ENCODE measurements at regions not wholly inside any gene's neighbourhood (a gene's known extent, or its start where the extent isn't known, plus 50 kb on each side); places are given as distances from the start of the nearest gene placed in this dataset.
A peak's percentile ranks its signal among the peaks of the same experiment; 100 is the strongest.

- Mint-ChIP-seq H3K4me1 (no peaks in the 10 kb centered on the region), H3K4me3 (no peak overlapping the region), H3K36me3 (no peaks in the 10 kb centered on the region), H3K27ac (no peak overlapping the region), H3K9me3 (peaks cover 0 to 13% (median 7%) of the 10 kb centered on the region in 11 donors), H3K27me3 (peaks cover 0 to 5% (median 0%) of the 10 kb centered on the region in 5 donors)
- intact Hi-C loops (cut with micrococcal nuclease) = no loop called here
- no peaks in the 10 kb centered on the region for H3K9me3 ChIP-seq (ENCODE audit: control insufficient read depth in 2 of 3, low read length in 3 of 3)
- ChIA-PET POLR2A (no interaction called here), CTCF (no interaction called here)
- H3K27me3 ChIP-seq (ENCODE audit: control insufficient read depth in 2 of 2, insufficient read depth in 2 of 2, low read length in 2 of 2) = no peaks in the 10 kb centered on the region
- no peak overlapping the region for H3K4me3 ChIP-seq (ENCODE audit: low read length)
- no peak for ATAC-seq
- no peak for DNase-seq
- H3K27ac ChIP-seq (ENCODE audit: low read depth, low read length) = no peak overlapping the region
- no peaks in the 10 kb centered on the region for H3K36me3 ChIP-seq (ENCODE audit: control insufficient read depth in 2 of 3, insufficient read depth in 3 of 3, low read length in 3 of 3)
- no peaks in the 10 kb centered on the region for H3K4me1 ChIP-seq (ENCODE audit: control insufficient read depth in 2 of 2, insufficient read depth in 2 of 2, low read length in 2 of 2)
These were observed 217.4 kb upstream of the SLC35B3 start for GRCh38 chr6:8652710-8653109.

- H3K27me3 ChIP-seq (ENCODE audit: control insufficient read depth in 2 of 2, insufficient read depth in 2 of 2, low read length in 2 of 2) = no peaks in the 10 kb centered on the region
- Mint-ChIP-seq H3K36me3 (no peaks in the 10 kb centered on the region), H3K27me3 (peaks cover 0 to 4% (median 0%) of the 10 kb centered on the region in 5 donors), H3K27ac (no peak overlapping the region), H3K4me1 (no peaks in the 10 kb centered on the region), H3K9me3 (peaks cover 0 to 13% (median 7%) of the 10 kb centered on the region in 11 donors), H3K4me3 (no peak overlapping the region)
- H3K9me3 ChIP-seq (ENCODE audit: control insufficient read depth in 2 of 3, low read length in 3 of 3) = no peaks in the 10 kb centered on the region
- ATAC-seq (no peak), DNase-seq (no peak)
- no peaks in the 10 kb centered on the region for H3K36me3 ChIP-seq (ENCODE audit: control insufficient read depth in 2 of 3, insufficient read depth in 3 of 3, low read length in 3 of 3)
- POLR2A ChIA-PET = no interaction called here
- CTCF ChIA-PET = no interaction called here
- H3K27ac ChIP-seq (ENCODE audit: low read depth, low read length) = no peak overlapping the region
- no peaks in the 10 kb centered on the region for H3K4me1 ChIP-seq (ENCODE audit: control insufficient read depth in 2 of 2, insufficient read depth in 2 of 2, low read length in 2 of 2)
- no peak overlapping the region for H3K4me3 ChIP-seq (ENCODE audit: low read length)
- intact Hi-C loops (cut with micrococcal nuclease) = no loop called here
These were observed 216.7 kb upstream of the SLC35B3 start for GRCh38 chr6:8651998-8652397.

- no peak for ATAC-seq
- ChIA-PET POLR2A (no interaction called here), CTCF (no interaction called here)
- Mint-ChIP-seq H3K27ac (no peak overlapping the region), H3K4me3 (no peak overlapping the region), H3K4me1 (no peaks in the 10 kb centered on the region), H3K36me3 (no peaks in the 10 kb centered on the region), H3K9me3 (peaks cover 3 to 29% (median 10%) of the 10 kb centered on the region in 11 donors), H3K27me3 (no peaks in the 10 kb centered on the region)
- DNase-seq = no peak
- Histone ChIP-seq H3K4me1 (ENCODE audit: control insufficient read depth in 2 of 2, insufficient read depth in 2 of 2, low read length in 2 of 2) (no peaks in the 10 kb centered on the region), H3K27ac (ENCODE audit: low read depth, low read length) (no peak overlapping the region), H3K36me3 (ENCODE audit: control insufficient read depth in 2 of 3, insufficient read depth in 3 of 3, low read length in 3 of 3) (no peaks in the 10 kb centered on the region), H3K4me3 (ENCODE audit: low read length) (no peak overlapping the region), H3K27me3 (ENCODE audit: control insufficient read depth in 2 of 2, insufficient read depth in 2 of 2, low read length in 2 of 2) (no peaks in the 10 kb centered on the region), H3K9me3 (ENCODE audit: control insufficient read depth in 2 of 3, low read length in 3 of 3) (peaks cover 0 to 6% (median 0%) of the 10 kb centered on the region in 3 experiments)
- intact Hi-C loops (cut with micrococcal nuclease) = no loop called here
These were observed 209.9 kb upstream of the SLC35B3 start for GRCh38 chr6:8645212-8645611.

GRCh38 chr6:8644306-8644705, 209.0 kb upstream of the SLC35B3 start:
- no peaks in the 10 kb centered on the region for H3K4me1 Mint-ChIP-seq
- ATAC-seq (no peak), DNase-seq (no peak)
- H3K36me3 Mint-ChIP-seq = no peaks in the 10 kb centered on the region
- Histone ChIP-seq H3K4me1 (ENCODE audit: control insufficient read depth in 2 of 2, insufficient read depth in 2 of 2, low read length in 2 of 2) (no peaks in the 10 kb centered on the region), H3K36me3 (ENCODE audit: control insufficient read depth in 2 of 3, insufficient read depth in 3 of 3, low read length in 3 of 3) (no peaks in the 10 kb centered on the region), H3K4me3 (ENCODE audit: low read length) (no peak overlapping the region), H3K9me3 (ENCODE audit: control insufficient read depth in 2 of 3, low read length in 3 of 3) (peaks cover 0 to 6% (median 0%) of the 10 kb centered on the region in 3 experiments), H3K27ac (ENCODE audit: low read depth, low read length) (no peak overlapping the region), H3K27me3 (ENCODE audit: control insufficient read depth in 2 of 2, insufficient read depth in 2 of 2, low read length in 2 of 2) (no peaks in the 10 kb centered on the region)
- peaks cover 3 to 33% (median 11%) of the 10 kb centered on the region in 11 donors for H3K9me3 Mint-ChIP-seq
- H3K4me3 Mint-ChIP-seq = no peak overlapping the region
- H3K27ac Mint-ChIP-seq = no peak overlapping the region
- intact Hi-C loops (cut with micrococcal nuclease) = no loop called here
- ChIA-PET CTCF (no interaction called here), POLR2A (no interaction called here)
- H3K27me3 Mint-ChIP-seq = no peaks in the 10 kb centered on the region

GRCh38 chr6:8642854-8643253, 207.5 kb upstream of the SLC35B3 start:
- intact Hi-C loops (cut with micrococcal nuclease) = no loop called here
- H3K4me1 ChIP-seq (ENCODE audit: control insufficient read depth in 2 of 2, insufficient read depth in 2 of 2, low read length in 2 of 2) = no peaks in the 10 kb centered on the region
- peaks cover 0 to 6% (median 0%) of the 10 kb centered on the region in 3 experiments for H3K9me3 ChIP-seq (ENCODE audit: control insufficient read depth in 2 of 3, low read length in 3 of 3)
- H3K27me3 Mint-ChIP-seq = peaks cover 0 to 1% (median 0%) of the 10 kb centered on the region in 5 donors
- H3K4me3 ChIP-seq (ENCODE audit: low read length) = no peak overlapping the region
- H3K27ac Mint-ChIP-seq = peak overlapping the region in 1 of 9 donors; percentile 75
- no peak overlapping the region for H3K27ac ChIP-seq (ENCODE audit: low read depth, low read length)
- H3K36me3 ChIP-seq (ENCODE audit: control insufficient read depth in 2 of 3, insufficient read depth in 3 of 3, low read length in 3 of 3) = no peaks in the 10 kb centered on the region
- no peak for ATAC-seq
- no peaks in the 10 kb centered on the region for H3K36me3 Mint-ChIP-seq
- CTCF ChIA-PET = interaction anchor here (0.6 kb wide), 1 partner anchor 745 kb away, joined by 3 read pairs; no protein-coding TSS in a partner anchor
- POLR2A ChIA-PET = no interaction called here
- peaks cover 3 to 34% (median 9%) of the 10 kb centered on the region in 11 donors for H3K9me3 Mint-ChIP-seq
- no peaks in the 10 kb centered on the region for H3K4me1 Mint-ChIP-seq
- H3K27me3 ChIP-seq (ENCODE audit: control insufficient read depth in 2 of 2, insufficient read depth in 2 of 2, low read length in 2 of 2) = no peaks in the 10 kb centered on the region
- no peak overlapping the region for H3K4me3 Mint-ChIP-seq
- no peak for DNase-seq

- ChIA-PET CTCF (interaction anchor here (0.6 kb wide), 1 partner anchor 744 kb away, joined by 3 read pairs; no protein-coding TSS in a partner anchor), POLR2A (no interaction called here)
- ATAC-seq (no peak), DNase-seq (no peak)
- Mint-ChIP-seq H3K27me3 (peaks cover 0 to 6% (median 0%) of the 10 kb centered on the region in 5 donors), H3K27ac (no peak overlapping the region), H3K4me1 (no peaks in the 10 kb centered on the region), H3K36me3 (no peaks in the 10 kb centered on the region), H3K4me3 (no peak overlapping the region), H3K9me3 (peaks cover 3 to 34% (median 9%) of the 10 kb centered on the region in 11 donors)
- no peaks in the 10 kb centered on the region for H3K4me1 ChIP-seq (ENCODE audit: control insufficient read depth in 2 of 2, insufficient read depth in 2 of 2, low read length in 2 of 2)
- no peaks in the 10 kb centered on the region for H3K36me3 ChIP-seq (ENCODE audit: control insufficient read depth in 2 of 3, insufficient read depth in 3 of 3, low read length in 3 of 3)
- intact Hi-C loops (cut with micrococcal nuclease) = no loop called here
- H3K9me3 ChIP-seq (ENCODE audit: control insufficient read depth in 2 of 3, low read length in 3 of 3) = peaks cover 0 to 6% (median 0%) of the 10 kb centered on the region in 3 experiments
- H3K4me3 ChIP-seq (ENCODE audit: low read length) = no peak overlapping the region
- H3K27me3 ChIP-seq (ENCODE audit: control insufficient read depth in 2 of 2, insufficient read depth in 2 of 2, low read length in 2 of 2) = no peaks in the 10 kb centered on the region
- H3K27ac ChIP-seq (ENCODE audit: low read depth, low read length) = no peak overlapping the region
These were observed 206.8 kb upstream of the SLC35B3 start for GRCh38 chr6:8642131-8642530.

- ChIA-PET CTCF (no interaction called here), POLR2A (no interaction called here)
- Histone ChIP-seq H3K36me3 (ENCODE audit: control insufficient read depth in 2 of 3, insufficient read depth in 3 of 3, low read length in 3 of 3) (no peaks in the 10 kb centered on the region), H3K27ac (ENCODE audit: low read depth, low read length) (no peak overlapping the region), H3K4me1 (ENCODE audit: control insufficient read depth in 2 of 2, insufficient read depth in 2 of 2, low read length in 2 of 2) (no peaks in the 10 kb centered on the region), H3K27me3 (ENCODE audit: control insufficient read depth in 2 of 2, insufficient read depth in 2 of 2, low read length in 2 of 2) (no peaks in the 10 kb centered on the region), H3K4me3 (ENCODE audit: low read length) (no peak overlapping the region), H3K9me3 (ENCODE audit: control insufficient read depth in 2 of 3, low read length in 3 of 3) (peaks cover 0 to 6% (median 0%) of the 10 kb centered on the region in 3 experiments)
- Mint-ChIP-seq H3K9me3 (peaks cover 2 to 33% (median 11%) of the 10 kb centered on the region in 11 donors), H3K36me3 (no peaks in the 10 kb centered on the region), H3K27me3 (peaks cover 0 to 6% (median 0%) of the 10 kb centered on the region in 5 donors), H3K4me1 (no peaks in the 10 kb centered on the region), H3K27ac (no peak overlapping the region), H3K4me3 (no peak overlapping the region)
- DNase-seq (no peak), ATAC-seq (no peak)
- intact Hi-C loops (cut with micrococcal nuclease) = no loop called here
These were observed 204.7 kb upstream of the SLC35B3 start for GRCh38 chr6:8639928-8640649.
